Neural progenitor cell (in vitro differentiated cells): ENCODE measurements at regions not wholly inside any gene's neighbourhood (a gene's known extent, or its start where the extent isn't known, plus 50 kb on each side); places are given as distances from the start of the nearest gene placed in this dataset.

Experiments used
- EZH2 ChIP-seq: fragments of 200-600 bp; sonication (generic); IDR thresholded peaks from 2 replicates; pipeline ENCODE4 v1.6.1; 2017; ENCODE audit warnings: antibody characterized with exemption, mild to moderate bottlenecking, moderate library complexity
- EZH2phosphoT487 ChIP-seq: fragments of 200-600 bp; sonication (generic); IDR thresholded peaks from 2 replicates; pipeline ENCODE4 v1.6.1; 2017; ENCODE audit warnings: antibody characterized with exemption
- TF ChIP-seq, protein P1 (sequence below): fragments of 200-600 bp; sonication (generic); IDR thresholded peaks from 2 replicates; pipeline ENCODE4 v1.5.1; 2017; ENCODE audit warnings: antibody characterized with exemption, mild to moderate bottlenecking

DNA sequence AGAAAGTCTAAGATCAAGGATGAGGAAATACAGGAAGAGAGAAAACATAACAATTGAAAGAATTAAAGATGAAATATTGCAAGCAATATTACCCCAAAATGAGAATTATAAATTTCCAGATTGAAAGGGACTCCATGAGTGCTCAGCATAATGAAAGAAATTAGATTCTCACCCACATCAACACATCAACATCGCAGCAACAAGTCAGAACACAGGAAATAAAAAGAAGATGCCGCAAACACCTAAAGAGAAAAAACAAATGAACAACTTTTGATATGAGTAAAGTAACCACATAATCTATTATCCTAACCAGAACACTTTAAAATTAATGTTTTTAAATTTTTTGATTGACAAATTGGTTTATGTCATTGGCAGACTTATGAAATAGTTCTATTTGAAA lies 318.3 kb upstream of the PTGER4 start:
- TF ChIP-seq EZH2 (no peak), EZH2phosphoT487 (no peak)
- TF ChIP-seq, protein P1, sequence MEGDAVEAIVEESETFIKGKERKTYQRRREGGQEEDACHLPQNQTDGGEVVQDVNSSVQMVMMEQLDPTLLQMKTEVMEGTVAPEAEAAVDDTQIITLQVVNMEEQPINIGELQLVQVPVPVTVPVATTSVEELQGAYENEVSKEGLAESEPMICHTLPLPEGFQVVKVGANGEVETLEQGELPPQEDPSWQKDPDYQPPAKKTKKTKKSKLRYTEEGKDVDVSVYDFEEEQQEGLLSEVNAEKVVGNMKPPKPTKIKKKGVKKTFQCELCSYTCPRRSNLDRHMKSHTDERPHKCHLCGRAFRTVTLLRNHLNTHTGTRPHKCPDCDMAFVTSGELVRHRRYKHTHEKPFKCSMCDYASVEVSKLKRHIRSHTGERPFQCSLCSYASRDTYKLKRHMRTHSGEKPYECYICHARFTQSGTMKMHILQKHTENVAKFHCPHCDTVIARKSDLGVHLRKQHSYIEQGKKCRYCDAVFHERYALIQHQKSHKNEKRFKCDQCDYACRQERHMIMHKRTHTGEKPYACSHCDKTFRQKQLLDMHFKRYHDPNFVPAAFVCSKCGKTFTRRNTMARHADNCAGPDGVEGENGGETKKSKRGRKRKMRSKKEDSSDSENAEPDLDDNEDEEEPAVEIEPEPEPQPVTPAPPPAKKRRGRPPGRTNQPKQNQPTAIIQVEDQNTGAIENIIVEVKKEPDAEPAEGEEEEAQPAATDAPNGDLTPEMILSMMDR, result no peak
